ENCODE measurements at regions not wholly inside any gene's neighbourhood (a gene's known extent, or its start where the extent isn't known, plus 50 kb on each side); places are given as distances from the start of the nearest gene placed in this dataset.

DNA sequence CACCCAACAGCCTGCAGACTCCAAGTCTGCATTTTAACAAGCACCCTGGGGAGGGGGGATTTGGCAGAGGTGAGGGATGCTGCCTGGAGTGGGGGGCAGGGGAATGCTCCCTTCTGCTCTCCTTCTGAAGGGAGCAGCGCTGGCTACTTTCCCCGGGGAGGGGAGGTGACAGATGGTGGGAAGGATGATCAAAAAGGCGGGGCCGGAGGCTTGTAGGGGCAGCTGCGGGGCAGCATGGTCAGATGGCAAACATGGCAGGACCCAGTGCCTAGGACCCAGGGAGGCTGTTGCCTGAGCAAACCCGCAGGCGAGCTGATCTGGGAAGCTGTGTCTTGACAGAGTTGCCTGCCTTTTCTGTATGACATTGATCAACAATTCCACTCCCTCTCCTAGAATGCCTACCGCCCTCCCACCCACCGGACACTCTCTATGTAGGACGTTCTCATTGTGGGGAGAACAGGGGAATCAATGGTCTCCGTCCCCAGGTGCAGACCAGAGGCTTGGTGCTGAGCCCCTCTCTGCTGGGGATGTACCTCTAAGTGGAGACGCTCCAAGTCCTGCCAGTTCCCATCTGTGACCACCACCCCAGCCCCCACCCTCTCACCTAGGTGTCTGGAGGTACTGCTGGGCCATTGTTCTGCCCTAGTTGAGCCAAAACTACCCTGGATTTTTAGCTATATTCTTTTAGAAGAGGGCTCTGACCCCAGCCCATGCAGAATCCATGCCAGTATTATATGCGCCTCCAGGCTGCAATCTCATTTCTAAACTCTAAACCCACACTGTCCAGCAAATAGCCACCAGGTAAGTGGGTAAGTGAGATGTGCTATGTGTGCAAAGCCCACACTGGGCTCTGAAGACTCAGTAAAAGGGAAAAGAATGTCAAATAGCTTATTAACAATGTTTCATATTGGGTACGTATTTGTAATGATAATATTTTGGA is 89.7 kb upstream of the SEC11C start:
- Histone ChIP-seq H3K27me3 (replicated peaks; ENCODE audit: control insufficient read depth, insufficient read depth, low read length) (peaks cover 2% of the 10 kb centered on the region), H3K4me3 (ENCODE audit: low read length) (no peak overlapping the region), H3K4me1 (ENCODE audit: control insufficient read depth, insufficient read depth, low read length) (peaks cover 35% of the 10 kb centered on the region), H3K36me3 (ENCODE audit: control insufficient read depth, insufficient read depth, low read length, severe bottlenecking) (no peaks in the 10 kb centered on the region), H3K9ac (ENCODE audit: low read length) (no peak overlapping the region), H3K9me3 (ENCODE audit: control insufficient read depth, low read length) (no peaks in the 10 kb centered on the region)
- no peak for DNase-seq (ENCODE audit: low read depth)

DNA sequence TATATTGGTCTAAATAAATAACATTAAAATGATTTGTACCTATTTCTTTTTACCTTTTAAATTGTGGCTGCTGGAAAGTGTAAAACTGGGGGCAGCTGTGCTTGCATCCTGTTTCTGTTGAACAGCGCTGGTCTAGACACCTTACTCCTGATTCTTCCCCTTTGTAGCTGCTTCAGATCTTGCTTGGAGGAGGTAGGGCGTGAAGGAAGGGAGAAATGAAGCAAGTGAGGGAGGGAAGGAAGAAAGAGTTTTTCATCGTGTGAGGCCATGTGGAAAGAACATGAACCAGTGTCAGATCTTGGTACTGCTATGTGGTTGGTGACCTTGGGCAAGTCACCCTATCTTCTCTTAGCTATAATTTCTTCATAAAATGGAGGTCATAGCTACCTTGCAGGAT is 89.0 kb upstream of the SEC11C start:
- peaks cover 40% of the 10 kb centered on the region for H3K4me1 ChIP-seq (ENCODE audit: control insufficient read depth, insufficient read depth, low read length)
- no peaks in the 10 kb centered on the region for H3K36me3 ChIP-seq (ENCODE audit: control insufficient read depth, insufficient read depth, low read length, severe bottlenecking)
- no peak for DNase-seq (ENCODE audit: low read depth)
- peaks cover 2% of the 10 kb centered on the region for H3K27me3 ChIP-seq (replicated peaks; ENCODE audit: control insufficient read depth, insufficient read depth, low read length)
- H3K9me3 ChIP-seq (ENCODE audit: control insufficient read depth, low read length), result no peaks in the 10 kb centered on the region
- H3K9ac ChIP-seq (ENCODE audit: low read length), result no peak overlapping the region
- H3K4me3 ChIP-seq (ENCODE audit: low read length), result no peak overlapping the region

DNA sequence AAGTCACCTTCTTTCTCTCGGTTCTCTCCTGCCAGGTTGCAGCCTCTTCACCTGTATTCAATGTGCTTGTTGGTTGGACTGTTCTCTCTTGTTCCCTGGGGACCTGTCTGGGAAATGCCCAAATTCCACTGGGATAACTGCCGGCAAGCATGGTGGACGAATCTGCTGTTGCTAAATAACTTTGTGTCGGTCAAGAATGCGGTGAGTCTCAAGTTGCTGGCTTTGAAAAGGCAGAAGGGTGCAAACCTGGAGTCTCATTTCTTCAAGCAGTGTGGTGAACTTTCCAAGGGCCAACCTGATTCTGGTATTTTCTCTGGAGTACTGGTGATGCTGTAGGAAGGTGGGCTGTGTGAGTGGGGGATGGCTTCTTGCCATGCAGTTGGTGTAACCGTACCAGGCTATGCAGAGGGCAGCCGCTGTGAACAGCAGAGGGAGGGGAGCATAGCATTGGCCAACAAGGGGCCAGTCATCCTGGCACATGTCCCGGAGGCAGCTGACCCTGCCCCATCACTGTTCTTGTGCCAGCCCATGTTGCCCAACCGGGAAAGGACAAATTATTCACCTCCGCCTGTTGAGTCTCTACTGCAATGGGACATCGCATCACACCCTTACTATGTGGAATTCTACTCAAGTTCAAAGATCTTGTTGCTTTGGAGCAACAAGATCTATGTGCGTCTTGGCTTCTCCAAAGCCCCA is 88.1 kb upstream of the SEC11C start:
- Histone ChIP-seq H3K9me3 (ENCODE audit: control insufficient read depth, low read length) (no peaks in the 10 kb centered on the region), H3K4me1 (ENCODE audit: control insufficient read depth, insufficient read depth, low read length) (peaks cover 40% of the 10 kb centered on the region)
- DNase-seq (ENCODE audit: low read depth), result peak; percentile 18

GRCh38 chr18:59052965-59053820 is 86.5 kb upstream of the SEC11C start:
- peak; percentile 89 for DNase-seq (ENCODE audit: low read depth)

More for the DNA sequence above, 88.1 kb upstream of the SEC11C start:
- Histone ChIP-seq H3K9ac (ENCODE audit: low read length) (no peak overlapping the region), H3K4me3 (ENCODE audit: low read length) (no peak overlapping the region), H3K27me3 (replicated peaks; ENCODE audit: control insufficient read depth, insufficient read depth, low read length) (peaks cover 2% of the 10 kb centered on the region), H3K36me3 (ENCODE audit: control insufficient read depth, insufficient read depth, low read length, severe bottlenecking) (no peaks in the 10 kb centered on the region)

GRCh38 chr18:59054496-59055287 is 85.0 kb upstream of the SEC11C start:
- peaks cover 49% of the 10 kb centered on the region for H3K4me1 ChIP-seq (ENCODE audit: control insufficient read depth, insufficient read depth, low read length)
- no peaks in the 10 kb centered on the region for H3K36me3 ChIP-seq (ENCODE audit: control insufficient read depth, insufficient read depth, low read length, severe bottlenecking)
- no peaks in the 10 kb centered on the region for H3K9me3 ChIP-seq (ENCODE audit: control insufficient read depth, low read length)
- no peak overlapping the region for H3K9ac ChIP-seq (ENCODE audit: low read length)
- H3K27me3 ChIP-seq (replicated peaks; ENCODE audit: control insufficient read depth, insufficient read depth, low read length), result peaks cover 5% of the 10 kb centered on the region
- no peak overlapping the region for H3K4me3 ChIP-seq (ENCODE audit: low read length)
- no peak for DNase-seq (ENCODE audit: low read depth)

More at GRCh38 chr18:59052965-59053820, 86.5 kb upstream of the SEC11C start:
- Histone ChIP-seq H3K4me3 (ENCODE audit: low read length) (peak overlapping the region; percentile 3), H3K4me1 (ENCODE audit: control insufficient read depth, insufficient read depth, low read length) (peaks cover 46% of the 10 kb centered on the region), H3K9me3 (ENCODE audit: control insufficient read depth, low read length) (no peaks in the 10 kb centered on the region), H3K9ac (ENCODE audit: low read length) (no peak overlapping the region), H3K36me3 (ENCODE audit: control insufficient read depth, insufficient read depth, low read length, severe bottlenecking) (no peaks in the 10 kb centered on the region), H3K27me3 (replicated peaks; ENCODE audit: control insufficient read depth, insufficient read depth, low read length) (peaks cover 5% of the 10 kb centered on the region)

DNA sequence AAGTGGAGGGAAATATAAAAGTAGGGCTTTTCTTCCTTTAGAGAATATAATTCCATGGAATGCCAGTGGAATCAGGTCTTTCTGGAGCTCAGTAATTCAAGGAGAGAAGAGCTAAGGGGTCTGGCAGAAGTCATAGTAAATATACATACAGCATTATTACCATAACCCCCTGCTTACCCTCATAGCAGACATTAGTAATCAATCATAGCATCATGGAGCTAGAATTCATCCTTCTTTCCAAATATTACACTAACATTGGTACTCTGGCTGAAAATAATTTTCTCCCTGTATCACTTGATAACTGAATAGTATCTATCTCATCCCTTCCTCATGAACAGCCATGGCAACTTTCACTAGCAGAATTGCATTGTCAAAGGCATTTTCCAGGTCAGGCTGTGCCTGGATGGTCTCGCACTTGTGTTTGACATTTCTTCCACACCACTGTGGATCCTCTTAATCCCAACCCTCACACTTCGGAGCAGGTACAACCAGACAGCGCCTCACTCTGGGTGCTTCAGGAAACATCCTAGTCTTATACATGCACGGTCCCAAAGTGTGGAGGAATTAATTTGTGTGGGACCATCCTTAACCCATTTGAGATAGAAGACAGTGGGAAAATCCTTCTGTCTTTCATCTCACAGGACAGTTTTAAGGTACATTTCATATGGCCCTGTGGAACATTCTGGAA is 84.2 kb upstream of the SEC11C start:
- no peaks in the 10 kb centered on the region for H3K9me3 ChIP-seq (ENCODE audit: control insufficient read depth, low read length)
- H3K9ac ChIP-seq (ENCODE audit: low read length), result no peak overlapping the region
- H3K27me3 ChIP-seq (replicated peaks; ENCODE audit: control insufficient read depth, insufficient read depth, low read length), result peaks cover 10% of the 10 kb centered on the region
- peaks cover 49% of the 10 kb centered on the region for H3K4me1 ChIP-seq (ENCODE audit: control insufficient read depth, insufficient read depth, low read length)
- no peak overlapping the region for H3K4me3 ChIP-seq (ENCODE audit: low read length)
- no peaks in the 10 kb centered on the region for H3K36me3 ChIP-seq (ENCODE audit: control insufficient read depth, insufficient read depth, low read length, severe bottlenecking)
- no peak for DNase-seq (ENCODE audit: low read depth)

GRCh38 chr18:59056706-59057492 is 82.8 kb upstream of the SEC11C start:
- peaks cover 44% of the 10 kb centered on the region for H3K4me1 ChIP-seq (ENCODE audit: control insufficient read depth, insufficient read depth, low read length)
- H3K27me3 ChIP-seq (replicated peaks; ENCODE audit: control insufficient read depth, insufficient read depth, low read length), result peaks cover 18% of the 10 kb centered on the region
- H3K36me3 ChIP-seq (ENCODE audit: control insufficient read depth, insufficient read depth, low read length, severe bottlenecking), result no peaks in the 10 kb centered on the region
- H3K9ac ChIP-seq (ENCODE audit: low read length), result no peak overlapping the region
- H3K4me3 ChIP-seq (ENCODE audit: low read length), result no peak overlapping the region
- peak; percentile 86 for DNase-seq (ENCODE audit: low read depth)
- no peaks in the 10 kb centered on the region for H3K9me3 ChIP-seq (ENCODE audit: control insufficient read depth, low read length)

- H3K4me1 ChIP-seq (ENCODE audit: control insufficient read depth, insufficient read depth, low read length), result peaks cover 40% of the 10 kb centered on the region
Observed at GRCh38 chr18:59057493-59057795, 82.2 kb upstream of the SEC11C start.

DNA sequence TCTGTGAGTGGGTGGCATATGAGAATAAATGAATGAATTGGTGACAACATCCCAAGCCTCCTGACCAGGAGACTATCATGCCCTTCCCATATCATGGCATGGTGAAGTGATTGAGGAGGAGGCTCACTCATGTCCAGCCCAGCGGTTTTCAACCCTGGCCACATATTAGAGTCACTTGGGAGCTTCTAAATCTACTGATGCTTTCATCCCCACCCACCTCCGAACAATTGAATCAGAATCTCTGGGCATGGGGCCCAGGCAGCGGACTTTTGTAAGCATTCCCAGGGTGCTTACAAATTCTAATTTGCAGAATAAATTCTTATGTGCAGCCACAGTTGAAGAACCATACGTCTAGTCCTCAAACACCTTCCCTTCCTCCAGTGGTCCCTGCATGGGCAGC is 81.7 kb upstream of the SEC11C start:
- Histone ChIP-seq H3K36me3 (ENCODE audit: control insufficient read depth, insufficient read depth, low read length, severe bottlenecking) (no peaks in the 10 kb centered on the region), H3K9me3 (ENCODE audit: control insufficient read depth, low read length) (no peaks in the 10 kb centered on the region), H3K9ac (ENCODE audit: low read length) (no peak overlapping the region), H3K4me3 (ENCODE audit: low read length) (no peak overlapping the region), H3K27me3 (replicated peaks; ENCODE audit: control insufficient read depth, insufficient read depth, low read length) (peaks cover 25% of the 10 kb centered on the region), H3K4me1 (ENCODE audit: control insufficient read depth, insufficient read depth, low read length) (peaks cover 34% of the 10 kb centered on the region)
- DNase-seq (ENCODE audit: low read depth), result peak; percentile 60

More at GRCh38 chr18:59057493-59057795, 82.2 kb upstream of the SEC11C start:
- DNase-seq (ENCODE audit: low read depth), result no peak
- Histone ChIP-seq H3K4me3 (ENCODE audit: low read length) (no peak overlapping the region), H3K36me3 (ENCODE audit: control insufficient read depth, insufficient read depth, low read length, severe bottlenecking) (no peaks in the 10 kb centered on the region), H3K9me3 (ENCODE audit: control insufficient read depth, low read length) (no peaks in the 10 kb centered on the region), H3K9ac (ENCODE audit: low read length) (no peak overlapping the region), H3K27me3 (replicated peaks; ENCODE audit: control insufficient read depth, insufficient read depth, low read length) (peaks cover 21% of the 10 kb centered on the region)
